Mucosa of stomach (tissue), 1 donor: ENCODE measurements at regions not wholly inside any gene's neighbourhood (a gene's known extent, or its start where the extent isn't known, plus 50 kb on each side); places are given as distances from the start of the nearest gene placed in this dataset.

Experiments used
- H3K27me3 ChIP-seq: one replicate; pipeline ENCODE4 v1.7.0; 2013; ENCODE audit warnings: mild to moderate bottlenecking, low read length; ENCODE audit not compliant: control insufficient read depth, insufficient read depth
- H3K36me3 ChIP-seq: one replicate; pipeline ENCODE4 v1.7.0; 2013; ENCODE audit warnings: low read length; ENCODE audit not compliant: control insufficient read depth, insufficient read depth
- H3K4me1 ChIP-seq: one replicate; pipeline ENCODE4 v1.7.0; 2013; ENCODE audit warnings: mild to moderate bottlenecking, low read length; ENCODE audit not compliant: control insufficient read depth, insufficient read depth
- H3K4me3 ChIP-seq: one replicate; pipeline ENCODE4 v1.7.0; 2013; ENCODE audit warnings: low read length
- H3K9ac ChIP-seq: one replicate; pipeline ENCODE4 v1.7.0; 2013; ENCODE audit warnings: mild to moderate bottlenecking, low read length, moderate library complexity
- H3K9me3 ChIP-seq: one replicate; pipeline ENCODE4 v1.7.0; 2013; ENCODE audit warnings: mild to moderate bottlenecking, low read length, moderate library complexity; ENCODE audit not compliant: control insufficient read depth
- donor health status: Pancreatic carcinoma.

GRCh38 chr1:83691953-83692500 is 306.9 kb downstream of the TTLL7 start:
- Histone ChIP-seq H3K9ac (peak overlapping the region; percentile 56), H3K27me3 (no peaks in the 10 kb centered on the region), H3K36me3 (no peaks in the 10 kb centered on the region), H3K9me3 (no peaks in the 10 kb centered on the region), H3K4me1 (peaks cover 6% of the 10 kb centered on the region), H3K4me3 (no peak overlapping the region)

DNA sequence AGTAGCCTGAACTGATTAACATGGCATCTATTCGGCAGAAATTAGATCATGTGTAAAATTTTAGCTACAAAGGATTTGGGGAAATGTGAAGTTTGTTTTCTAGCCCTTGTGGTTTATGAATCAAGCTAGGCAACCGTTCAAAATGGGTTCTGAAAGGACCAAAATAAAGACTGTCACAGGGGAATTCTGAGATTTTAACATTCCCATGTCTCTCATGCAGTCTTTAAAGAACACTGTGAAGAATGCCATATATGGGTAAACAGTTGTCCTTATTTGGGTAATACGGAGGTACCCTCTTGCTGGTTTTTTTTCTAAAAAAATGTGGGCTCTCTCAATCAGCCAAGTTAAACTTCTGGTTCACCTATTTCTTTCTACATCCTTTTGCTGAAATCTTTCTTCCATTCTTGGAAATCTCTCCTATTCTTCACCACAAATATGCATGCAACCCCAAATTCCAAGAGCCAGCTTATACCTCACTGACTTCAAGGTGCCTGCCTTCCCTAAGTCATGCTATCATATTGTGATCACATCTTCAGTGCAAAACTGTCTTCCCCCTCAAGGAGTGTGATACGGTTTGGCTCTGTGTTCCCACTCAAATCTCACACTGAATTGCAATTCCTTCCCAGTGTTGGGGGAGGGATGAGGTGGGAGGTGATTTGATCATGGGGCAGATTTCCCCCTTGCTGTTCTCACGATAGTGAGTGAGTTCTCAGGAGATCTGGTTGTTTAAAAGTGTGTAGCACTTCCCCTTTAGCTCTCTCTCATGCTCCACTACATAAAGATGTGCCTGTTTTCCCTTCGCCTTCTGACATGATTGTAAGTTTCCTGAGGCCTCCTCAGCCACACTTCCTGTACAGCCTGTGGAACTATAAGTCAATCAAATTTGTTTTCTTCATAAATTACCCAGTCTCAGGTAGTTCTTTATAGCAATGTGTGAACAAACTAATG is 308.7 kb downstream of the TTLL7 start:
- H3K4me1 ChIP-seq: peaks cover 6% of the 10 kb centered on the region
- H3K9ac ChIP-seq: no peak overlapping the region
- H3K4me3 ChIP-seq: no peak overlapping the region
- no peaks in the 10 kb centered on the region for H3K9me3 ChIP-seq
- H3K36me3 ChIP-seq: no peaks in the 10 kb centered on the region
- H3K27me3 ChIP-seq: no peaks in the 10 kb centered on the region

DNA sequence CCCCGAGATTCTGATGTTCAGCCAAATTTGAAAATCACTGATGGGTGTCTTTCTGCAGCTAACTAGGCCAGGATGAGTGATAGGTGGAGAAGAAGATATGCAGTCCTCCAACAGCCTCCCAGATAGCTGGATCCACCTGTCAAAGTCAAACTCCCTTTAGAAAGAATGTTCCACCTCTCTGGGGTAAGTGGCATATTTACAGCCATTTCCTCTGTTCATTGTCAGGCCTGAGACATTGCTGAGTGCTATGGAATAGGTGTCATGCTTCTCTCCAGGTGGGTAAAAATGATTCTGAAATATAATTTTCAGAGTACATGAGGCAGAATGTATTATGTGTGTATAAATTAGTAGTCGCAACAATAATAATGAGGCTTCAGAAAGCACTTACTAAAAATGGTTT is 316.8 kb downstream of the TTLL7 start:
- H3K9me3 ChIP-seq: no peaks in the 10 kb centered on the region
- no peaks in the 10 kb centered on the region for H3K4me1 ChIP-seq
- no peaks in the 10 kb centered on the region for H3K36me3 ChIP-seq
- no peak overlapping the region for H3K9ac ChIP-seq
- no peak overlapping the region for H3K4me3 ChIP-seq
- H3K27me3 ChIP-seq: no peaks in the 10 kb centered on the region

GRCh38 chr1:83676106-83676505 is 322.8 kb downstream of the TTLL7 start:
- no peak overlapping the region for H3K4me3 ChIP-seq
- H3K9me3 ChIP-seq: no peaks in the 10 kb centered on the region
- H3K27me3 ChIP-seq: no peaks in the 10 kb centered on the region
- H3K36me3 ChIP-seq: no peaks in the 10 kb centered on the region
- H3K4me1 ChIP-seq: no peaks in the 10 kb centered on the region
- no peak overlapping the region for H3K9ac ChIP-seq

DNA sequence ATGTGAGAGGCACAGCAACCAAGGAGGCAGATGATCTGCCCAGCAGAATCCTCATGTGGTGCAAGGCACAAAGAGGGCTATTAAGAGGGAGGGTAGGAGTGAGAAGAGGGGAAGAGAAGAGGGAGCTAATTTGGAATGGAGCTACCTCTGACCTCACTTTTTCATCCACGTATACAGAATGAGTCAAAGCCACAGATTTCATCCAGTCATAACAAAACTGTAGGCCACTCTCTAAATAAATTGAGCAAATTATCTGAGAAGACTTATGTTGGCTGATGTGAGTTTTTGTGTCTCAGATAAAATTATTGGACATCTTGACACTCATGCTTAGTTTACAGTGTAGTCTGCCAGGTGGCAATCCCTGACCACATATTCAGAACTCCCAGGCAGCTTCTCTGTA is 325.6 kb downstream of the TTLL7 start:
- H3K4me3 ChIP-seq: no peak overlapping the region
- no peak overlapping the region for H3K9ac ChIP-seq
- no peaks in the 10 kb centered on the region for H3K4me1 ChIP-seq
- no peaks in the 10 kb centered on the region for H3K9me3 ChIP-seq
- no peaks in the 10 kb centered on the region for H3K36me3 ChIP-seq
- no peaks in the 10 kb centered on the region for H3K27me3 ChIP-seq

- H3K4me3 ChIP-seq: no peak overlapping the region
- H3K9me3 ChIP-seq: no peaks in the 10 kb centered on the region
- H3K9ac ChIP-seq: no peak overlapping the region
- H3K4me1 ChIP-seq: no peaks in the 10 kb centered on the region
- no peaks in the 10 kb centered on the region for H3K36me3 ChIP-seq
- no peaks in the 10 kb centered on the region for H3K27me3 ChIP-seq
Measured at GRCh38 chr1:83671586-83671985, 327.3 kb downstream of the TTLL7 start.

DNA sequence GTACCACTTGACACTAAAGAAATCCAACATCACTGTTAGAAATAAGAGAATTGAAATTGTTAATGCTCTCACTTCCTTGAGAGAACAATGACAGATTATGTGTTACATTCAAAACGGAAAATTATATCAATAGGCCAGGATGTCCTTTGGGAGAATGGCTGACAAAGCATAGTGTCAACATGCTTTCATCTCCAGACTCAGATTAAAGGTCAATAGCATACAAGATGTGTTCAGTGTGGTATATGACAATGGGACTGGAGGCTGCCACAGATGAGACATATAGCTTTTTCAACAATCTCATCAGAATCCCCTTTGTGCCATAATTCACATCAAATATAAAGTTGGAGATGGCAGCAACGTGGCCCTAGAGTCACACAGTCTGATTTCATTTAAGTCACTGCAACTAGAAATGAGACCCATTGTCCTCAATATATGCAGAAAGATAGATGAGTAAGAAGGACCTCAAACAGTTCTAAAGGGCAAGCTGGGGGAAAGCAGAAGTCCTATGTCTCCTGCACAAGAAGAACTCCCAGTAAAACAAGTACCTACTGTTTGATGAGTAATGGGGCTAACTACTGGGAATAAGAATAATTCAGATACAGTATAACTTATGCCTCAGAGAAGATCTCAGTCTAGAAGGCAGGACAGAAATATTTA is 327.9 kb downstream of the TTLL7 start:
- Histone ChIP-seq H3K36me3 (no peaks in the 10 kb centered on the region), H3K9me3 (no peaks in the 10 kb centered on the region), H3K9ac (no peak overlapping the region), H3K27me3 (no peaks in the 10 kb centered on the region), H3K4me1 (no peaks in the 10 kb centered on the region), H3K4me3 (no peak overlapping the region)

GRCh38 chr1:83641796-83642443 is 357.0 kb downstream of the TTLL7 start:
- H3K9me3 ChIP-seq: no peaks in the 10 kb centered on the region
- no peaks in the 10 kb centered on the region for H3K4me1 ChIP-seq
- no peak overlapping the region for H3K4me3 ChIP-seq
- no peaks in the 10 kb centered on the region for H3K27me3 ChIP-seq
- no peaks in the 10 kb centered on the region for H3K36me3 ChIP-seq
- H3K9ac ChIP-seq: no peak overlapping the region

- Histone ChIP-seq H3K4me3 (no peak overlapping the region), H3K9me3 (no peaks in the 10 kb centered on the region), H3K9ac (no peak overlapping the region), H3K27me3 (no peaks in the 10 kb centered on the region), H3K4me1 (no peaks in the 10 kb centered on the region), H3K36me3 (no peaks in the 10 kb centered on the region)
Measured at GRCh38 chr1:83641206-83641658, 357.7 kb downstream of the TTLL7 start.

- no peaks in the 10 kb centered on the region for H3K9me3 ChIP-seq
- no peak overlapping the region for H3K9ac ChIP-seq
- H3K36me3 ChIP-seq: no peaks in the 10 kb centered on the region
- H3K4me1 ChIP-seq: no peaks in the 10 kb centered on the region
- H3K27me3 ChIP-seq: no peaks in the 10 kb centered on the region
- no peak overlapping the region for H3K4me3 ChIP-seq
Measured at GRCh38 chr1:83639785-83640184, 359.1 kb downstream of the TTLL7 start.

DNA sequence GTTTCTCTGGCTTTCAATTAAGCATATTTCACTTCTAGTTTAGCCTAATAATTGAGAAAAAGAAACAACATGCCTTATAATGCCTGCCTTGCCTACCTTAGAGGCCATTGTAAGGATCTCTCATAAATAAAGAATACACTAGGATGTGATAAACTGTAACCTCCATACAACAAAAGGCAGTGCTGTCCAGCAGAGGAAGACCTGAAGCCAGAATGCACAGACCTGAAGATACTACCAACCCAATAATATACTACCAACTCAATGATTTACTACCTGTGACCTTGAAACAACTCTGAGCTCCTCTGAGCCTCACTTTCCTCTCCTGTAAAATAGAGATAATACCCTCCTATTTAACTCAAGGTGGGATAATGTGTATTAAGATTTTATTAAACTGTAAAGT is 361.3 kb downstream of the TTLL7 start:
- H3K27me3 ChIP-seq: no peaks in the 10 kb centered on the region
- no peaks in the 10 kb centered on the region for H3K4me1 ChIP-seq
- no peaks in the 10 kb centered on the region for H3K36me3 ChIP-seq
- no peak overlapping the region for H3K9ac ChIP-seq
- no peak overlapping the region for H3K4me3 ChIP-seq
- no peaks in the 10 kb centered on the region for H3K9me3 ChIP-seq

DNA sequence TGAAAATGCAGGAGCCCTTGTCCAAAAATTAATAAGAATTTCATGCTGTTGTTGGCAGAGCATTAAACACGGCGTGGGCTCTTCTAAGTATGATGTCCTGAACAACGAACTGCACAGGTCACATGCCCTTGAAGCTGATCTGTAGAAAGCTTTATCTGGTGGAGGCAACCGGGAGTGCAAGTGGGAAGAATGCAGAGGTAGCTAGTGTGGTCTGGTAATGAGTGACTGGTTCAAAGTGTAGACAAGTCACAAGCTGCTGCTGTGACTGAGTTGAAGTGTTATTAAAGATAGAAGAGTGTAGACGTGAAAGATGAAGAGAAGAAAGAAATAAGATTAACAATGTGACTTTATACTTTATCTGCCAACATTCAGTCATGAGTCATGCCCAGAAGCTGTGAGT is 361.9 kb downstream of the TTLL7 start:
- H3K36me3 ChIP-seq: no peaks in the 10 kb centered on the region
- H3K9me3 ChIP-seq: no peaks in the 10 kb centered on the region
- no peak overlapping the region for H3K9ac ChIP-seq
- H3K27me3 ChIP-seq: no peaks in the 10 kb centered on the region
- no peaks in the 10 kb centered on the region for H3K4me1 ChIP-seq
- H3K4me3 ChIP-seq: no peak overlapping the region
